ENCODE measurements at regions not wholly inside any gene's neighbourhood (a gene's known extent, or its start where the extent isn't known, plus 50 kb on each side); places are given as distances from the start of the nearest gene placed in this dataset.

DNA sequence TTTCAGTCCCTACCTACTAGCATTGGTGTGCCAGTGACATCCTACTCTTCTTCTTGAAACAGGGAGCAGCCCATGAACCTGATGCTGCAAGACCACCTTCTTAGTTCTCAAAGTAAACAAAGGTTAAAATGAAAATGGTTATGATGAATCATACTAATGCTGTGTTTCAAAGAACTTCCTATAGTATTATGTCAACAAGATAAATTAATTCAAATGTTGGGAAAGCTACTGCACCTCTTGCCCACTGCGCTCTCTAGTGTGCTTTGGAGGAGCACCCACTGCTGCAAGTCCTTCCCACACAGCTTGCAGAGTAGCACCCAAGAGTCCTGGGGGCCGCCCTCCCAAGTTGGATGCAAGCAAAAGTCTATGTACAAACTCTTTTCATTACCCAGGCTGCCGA is 81.1 kb downstream of the CD200R1L start:
- no peaks in the 10 kb centered on the region for H3K9me3 ChIP-seq
- no peaks in the 10 kb centered on the region for H3K27me3 ChIP-seq
- H3K4me3 ChIP-seq = no peak overlapping the region
- ATAC-seq = no peak
- 58 to 88% methylated on average over 3 of the region's 3 CpGs for WGBS, 2 donors (ENCODE audit: low coverage in 1 of 2)
- TF ChIP-seq, protein P1, sequence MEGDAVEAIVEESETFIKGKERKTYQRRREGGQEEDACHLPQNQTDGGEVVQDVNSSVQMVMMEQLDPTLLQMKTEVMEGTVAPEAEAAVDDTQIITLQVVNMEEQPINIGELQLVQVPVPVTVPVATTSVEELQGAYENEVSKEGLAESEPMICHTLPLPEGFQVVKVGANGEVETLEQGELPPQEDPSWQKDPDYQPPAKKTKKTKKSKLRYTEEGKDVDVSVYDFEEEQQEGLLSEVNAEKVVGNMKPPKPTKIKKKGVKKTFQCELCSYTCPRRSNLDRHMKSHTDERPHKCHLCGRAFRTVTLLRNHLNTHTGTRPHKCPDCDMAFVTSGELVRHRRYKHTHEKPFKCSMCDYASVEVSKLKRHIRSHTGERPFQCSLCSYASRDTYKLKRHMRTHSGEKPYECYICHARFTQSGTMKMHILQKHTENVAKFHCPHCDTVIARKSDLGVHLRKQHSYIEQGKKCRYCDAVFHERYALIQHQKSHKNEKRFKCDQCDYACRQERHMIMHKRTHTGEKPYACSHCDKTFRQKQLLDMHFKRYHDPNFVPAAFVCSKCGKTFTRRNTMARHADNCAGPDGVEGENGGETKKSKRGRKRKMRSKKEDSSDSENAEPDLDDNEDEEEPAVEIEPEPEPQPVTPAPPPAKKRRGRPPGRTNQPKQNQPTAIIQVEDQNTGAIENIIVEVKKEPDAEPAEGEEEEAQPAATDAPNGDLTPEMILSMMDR (IDR thresholded peaks at IDR 0.05) = no peak
- H3K4me1 ChIP-seq = no peaks in the 10 kb centered on the region
- H3K27ac ChIP-seq = no peak overlapping the region
- H3K36me3 ChIP-seq = no peaks in the 10 kb centered on the region

DNA sequence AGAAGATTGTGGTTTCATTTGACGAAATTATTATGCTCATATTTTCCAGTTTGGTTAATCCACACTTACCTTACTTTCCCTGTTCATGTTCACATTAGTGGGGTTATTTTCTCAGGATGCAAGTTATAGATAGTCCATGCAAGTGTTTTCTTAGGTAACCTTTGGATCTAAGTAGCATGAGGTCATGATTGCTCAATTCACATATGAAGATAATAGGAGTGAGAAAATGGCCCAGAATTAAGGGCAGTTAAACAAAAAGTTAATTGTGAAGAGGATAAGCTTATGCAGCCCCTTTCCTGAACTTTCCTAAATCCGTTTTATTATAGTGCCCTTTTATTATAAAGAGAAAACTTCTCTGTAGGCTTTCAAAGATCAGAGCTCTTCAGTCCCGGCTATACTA is 83.4 kb downstream of the CD200R1L start:
- WGBS, 2 donors (ENCODE audit: low coverage in 1 of 2) = 79 to 86% methylated on average over 2 to 3 of the region's 3 CpGs
- H3K36me3 ChIP-seq = no peaks in the 10 kb centered on the region
- H3K27ac ChIP-seq = no peak overlapping the region
- no peak overlapping the region for H3K4me3 ChIP-seq
- ATAC-seq = no peak
- H3K4me1 ChIP-seq = no peaks in the 10 kb centered on the region
- H3K9me3 ChIP-seq = no peaks in the 10 kb centered on the region
- H3K27me3 ChIP-seq = no peaks in the 10 kb centered on the region
- no peak for TF ChIP-seq POLR2A (IDR thresholded peaks at IDR 0.05)
- TF ChIP-seq, protein P1 (IDR thresholded peaks at IDR 0.05) = no peak
- TF ChIP-seq POLR2AphosphoS5 (IDR thresholded peaks at IDR 0.05) = no peak
- TF ChIP-seq EP300 (IDR thresholded peaks at IDR 0.05) = no peak

- Histone ChIP-seq H3K4me1 (no peaks in the 10 kb centered on the region), H3K27me3 (no peaks in the 10 kb centered on the region), H3K36me3 (no peaks in the 10 kb centered on the region), H3K9me3 (no peaks in the 10 kb centered on the region), H3K4me3 (no peak overlapping the region), H3K27ac (no peak overlapping the region)
- ATAC-seq = no peak
- TF ChIP-seq, protein P1 (IDR thresholded peaks at IDR 0.05) = no peak
- TF ChIP-seq POLR2AphosphoS5 (IDR thresholded peaks at IDR 0.05) = no peak
Observed at GRCh38 chr3:112761062-112761638, 85.5 kb downstream of the CD200R1L start.

- H3K4me3 ChIP-seq = no peak overlapping the region
- H3K9me3 ChIP-seq = no peaks in the 10 kb centered on the region
- ATAC-seq = no peak
- H3K27ac ChIP-seq = no peak overlapping the region
- TF ChIP-seq POLR2AphosphoS5 (IDR thresholded peaks at IDR 0.05) (no peak), EP300 (IDR thresholded peaks at IDR 0.05) (no peak), POLR2A (IDR thresholded peaks at IDR 0.05) (no peak)
- TF ChIP-seq, protein P1 (IDR thresholded peaks at IDR 0.05) = no peak
- no peaks in the 10 kb centered on the region for H3K27me3 ChIP-seq
- H3K36me3 ChIP-seq = no peaks in the 10 kb centered on the region
- no peaks in the 10 kb centered on the region for H3K4me1 ChIP-seq
- 100% methylated on average over 1 of the region's 1 CpG for WGBS, 2 donors (ENCODE audit: low coverage in 1 of 2)
Observed at GRCh38 chr3:112759681-112760080, 87.0 kb downstream of the CD200R1L start.

DNA sequence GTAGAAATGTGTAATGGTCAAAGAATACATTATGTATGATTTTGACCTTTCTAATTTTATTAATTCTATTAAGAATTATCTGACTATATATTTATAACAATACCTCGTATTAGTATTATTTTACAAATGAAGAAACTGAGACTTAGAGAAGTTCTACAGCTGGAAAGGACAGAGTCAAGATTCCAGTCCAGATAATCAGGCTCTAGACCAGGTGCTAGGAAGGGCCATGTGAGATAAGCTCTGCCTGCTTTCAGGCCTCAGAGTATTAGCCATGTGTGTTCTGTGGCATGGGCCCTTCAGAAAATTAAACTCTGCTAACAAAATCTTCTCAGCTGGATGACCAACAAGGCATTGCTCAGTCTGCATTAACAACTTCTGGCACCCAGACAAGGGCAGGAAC is 87.5 kb downstream of the CD200R1L start:
- WGBS, 2 donors (ENCODE audit: low coverage in 1 of 2) = 100% methylated on average over 1 of the region's 1 CpG
- no peak for TF ChIP-seq POLR2AphosphoS5 (IDR thresholded peaks at IDR 0.05)
- no peak for TF ChIP-seq POLR2A (IDR thresholded peaks at IDR 0.05)

More for the DNA sequence above, 87.5 kb downstream of the CD200R1L start:
- no peak overlapping the region for H3K4me3 ChIP-seq
- H3K4me1 ChIP-seq = no peaks in the 10 kb centered on the region
- H3K36me3 ChIP-seq = no peaks in the 10 kb centered on the region
- no peak overlapping the region for H3K27ac ChIP-seq
- H3K9me3 ChIP-seq = no peaks in the 10 kb centered on the region
- no peaks in the 10 kb centered on the region for H3K27me3 ChIP-seq
- no peak for ATAC-seq

Data from gastroesophageal sphincter (tissue), 4 donors.